ENCODE measurements at regions not wholly inside any gene's neighbourhood (a gene's known extent, or its start where the extent isn't known, plus 50 kb on each side); places are given as distances from the start of the nearest gene placed in this dataset.

- no peak for TF ChIP-seq CTCF (IDR thresholded peaks at IDR 0.05; ENCODE audit: insufficient read depth in 1 of 2, low read depth in 1 of 2, low read length in 1 of 2, severe bottlenecking in 1 of 2, unreplicated experiment in 1 of 2)
- Histone ChIP-seq H3K4me3 (ENCODE audit: low read depth, low read length) (no peak overlapping the region), H3K36me3 (ENCODE audit: control insufficient read depth, insufficient read depth, low read length) (no peaks in the 10 kb centered on the region), H3K27me3 (replicated peaks; ENCODE audit: control insufficient read depth, insufficient read depth, low read length) (no peaks in the 10 kb centered on the region), H3K9me3 (no peaks in the 10 kb centered on the region), H3K4me1 (no peaks in the 10 kb centered on the region)
- DNase-seq: no peak
- Mint-ChIP-seq H3K27me3 (ENCODE audit: insufficient read depth, unreplicated experiment) (peaks cover 4% of the 10 kb centered on the region), H3K4me3 (ENCODE audit: unreplicated experiment) (no peak overlapping the region), H3K9me3 (ENCODE audit: unreplicated experiment) (no peaks in the 10 kb centered on the region), H3K27ac (ENCODE audit: unreplicated experiment) (no peak overlapping the region), H3K36me3 (ENCODE audit: insufficient read depth, unreplicated experiment) (no peaks in the 10 kb centered on the region), H3K4me1 (ENCODE audit: low read depth, unreplicated experiment) (no peaks in the 10 kb centered on the region)
- CTCF ChIA-PET: no interaction called here
- POLR2A ChIA-PET: no interaction called here
- intact Hi-C loops (cut with micrococcal nuclease; ENCODE audit: unreplicated experiment): no loop called here
- BruUV-seq (replicated peaks): no TSS peak
These were observed 394.5 kb downstream of the RAB28 start for GRCh38 chr4:13089659-13089998.

DNA sequence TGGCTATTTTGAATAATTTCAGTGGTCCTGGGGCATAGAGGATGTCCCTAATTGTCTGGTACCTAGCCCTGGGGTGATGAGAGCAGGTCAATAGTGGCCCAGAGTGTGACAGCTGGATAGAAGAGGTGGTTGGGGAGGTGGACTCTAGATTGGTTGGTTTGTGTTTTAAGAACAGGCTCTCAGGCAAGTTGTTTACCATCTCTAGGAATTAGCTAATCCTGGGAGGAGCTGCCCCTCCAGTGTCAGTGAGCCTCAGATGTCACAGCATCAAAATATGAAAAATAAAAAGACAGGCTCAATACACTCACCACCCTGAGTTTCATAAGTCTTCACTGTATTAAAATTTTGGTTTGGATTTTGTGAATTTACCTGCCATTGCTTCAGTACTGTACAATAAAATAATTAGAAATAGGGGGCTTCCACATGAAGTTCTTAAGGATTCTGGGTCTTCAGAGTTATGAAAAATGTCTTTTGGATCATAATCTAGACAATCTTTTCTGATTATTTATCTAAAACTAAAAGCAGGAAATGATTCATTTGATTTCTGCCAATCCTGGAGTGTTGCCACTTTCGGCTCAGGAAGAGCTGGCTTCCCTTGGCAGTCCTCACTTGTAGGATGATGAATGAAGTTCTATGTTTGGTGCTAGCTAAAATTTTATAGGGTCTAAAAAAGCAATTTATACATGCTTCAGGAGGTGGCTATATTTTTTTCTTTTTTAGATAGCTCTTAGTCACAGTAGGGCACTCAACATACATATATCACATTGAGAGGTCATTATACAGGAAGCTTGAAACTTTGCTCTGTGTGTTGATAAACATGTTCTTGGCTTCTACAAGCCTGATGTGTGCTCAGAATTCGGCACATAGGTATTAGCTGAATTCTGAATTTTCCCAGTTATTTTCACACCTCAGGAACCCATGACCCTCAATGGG is 395.1 kb downstream of the RAB28 start:
- Mint-ChIP-seq H3K4me3 (ENCODE audit: unreplicated experiment) (no peak overlapping the region), H3K4me1 (ENCODE audit: low read depth, unreplicated experiment) (no peaks in the 10 kb centered on the region), H3K27me3 (ENCODE audit: insufficient read depth, unreplicated experiment) (peaks cover 4% of the 10 kb centered on the region), H3K9me3 (ENCODE audit: unreplicated experiment) (no peaks in the 10 kb centered on the region), H3K27ac (ENCODE audit: unreplicated experiment) (no peak overlapping the region), H3K36me3 (ENCODE audit: insufficient read depth, unreplicated experiment) (no peaks in the 10 kb centered on the region)
- ChIA-PET CTCF (interaction anchor here (0.6 kb wide), 1 partner anchor 133 kb away, joined by 4 read pairs; no protein-coding TSS in a partner anchor), POLR2A (no interaction called here)
- Histone ChIP-seq H3K9me3 (no peaks in the 10 kb centered on the region), H3K27me3 (replicated peaks; ENCODE audit: control insufficient read depth, insufficient read depth, low read length) (no peaks in the 10 kb centered on the region), H3K4me1 (no peaks in the 10 kb centered on the region), H3K4me3 (ENCODE audit: low read depth, low read length) (no peak overlapping the region), H3K36me3 (ENCODE audit: control insufficient read depth, insufficient read depth, low read length) (no peaks in the 10 kb centered on the region)
- intact Hi-C loops (cut with micrococcal nuclease; ENCODE audit: unreplicated experiment): no loop called here
- no peak for TF ChIP-seq CTCF (IDR thresholded peaks at IDR 0.05; ENCODE audit: insufficient read depth in 1 of 2, low read depth in 1 of 2, low read length in 1 of 2, severe bottlenecking in 1 of 2, unreplicated experiment in 1 of 2)
- BruUV-seq (replicated peaks): no TSS peak
- no peak for DNase-seq

DNA sequence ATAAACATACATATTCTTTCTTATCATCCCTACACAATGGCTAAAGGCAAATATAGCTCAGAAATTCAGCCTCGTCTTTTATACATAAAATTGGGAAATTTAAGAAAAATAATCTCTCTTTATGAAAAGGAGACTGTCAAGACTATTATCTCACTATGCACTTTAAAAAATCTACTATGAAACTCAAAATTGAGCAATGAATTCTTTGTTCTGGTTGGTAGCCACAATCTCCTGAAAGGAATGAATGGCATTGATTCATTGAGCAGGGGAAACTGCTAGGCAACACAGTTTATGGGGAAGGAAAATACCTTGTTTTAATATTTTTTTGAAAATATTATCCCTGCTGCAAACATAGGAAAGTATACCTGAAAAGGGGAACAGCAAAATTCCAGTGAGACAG is 397.1 kb downstream of the RAB28 start:
- no peaks in the 10 kb centered on the region for H3K36me3 ChIP-seq (ENCODE audit: control insufficient read depth, insufficient read depth, low read length)
- H3K4me3 ChIP-seq (ENCODE audit: low read depth, low read length): no peak overlapping the region
- Mint-ChIP-seq H3K36me3 (ENCODE audit: insufficient read depth, unreplicated experiment) (no peaks in the 10 kb centered on the region), H3K9me3 (ENCODE audit: unreplicated experiment) (no peaks in the 10 kb centered on the region), H3K4me3 (ENCODE audit: unreplicated experiment) (no peak overlapping the region), H3K27me3 (ENCODE audit: insufficient read depth, unreplicated experiment) (peaks cover 4% of the 10 kb centered on the region), H3K4me1 (ENCODE audit: low read depth, unreplicated experiment) (no peaks in the 10 kb centered on the region), H3K27ac (ENCODE audit: unreplicated experiment) (no peak overlapping the region)
- BruUV-seq (replicated peaks): no TSS peak
- ChIA-PET POLR2A (no interaction called here), CTCF (no interaction called here)
- DNase-seq: no peak
- intact Hi-C loops (cut with micrococcal nuclease; ENCODE audit: unreplicated experiment): no loop called here
- no peaks in the 10 kb centered on the region for H3K4me1 ChIP-seq
- no peak for TF ChIP-seq CTCF (IDR thresholded peaks at IDR 0.05; ENCODE audit: insufficient read depth in 1 of 2, low read depth in 1 of 2, low read length in 1 of 2, severe bottlenecking in 1 of 2, unreplicated experiment in 1 of 2)
- no peaks in the 10 kb centered on the region for H3K27me3 ChIP-seq (replicated peaks; ENCODE audit: control insufficient read depth, insufficient read depth, low read length)
- H3K9me3 ChIP-seq: no peaks in the 10 kb centered on the region

Measured in Caco-2 (cell line).